ENCODE measurements at regions not wholly inside any gene's neighbourhood (a gene's known extent, or its start where the extent isn't known, plus 50 kb on each side); places are given as distances from the start of the nearest gene placed in this dataset.

DNA sequence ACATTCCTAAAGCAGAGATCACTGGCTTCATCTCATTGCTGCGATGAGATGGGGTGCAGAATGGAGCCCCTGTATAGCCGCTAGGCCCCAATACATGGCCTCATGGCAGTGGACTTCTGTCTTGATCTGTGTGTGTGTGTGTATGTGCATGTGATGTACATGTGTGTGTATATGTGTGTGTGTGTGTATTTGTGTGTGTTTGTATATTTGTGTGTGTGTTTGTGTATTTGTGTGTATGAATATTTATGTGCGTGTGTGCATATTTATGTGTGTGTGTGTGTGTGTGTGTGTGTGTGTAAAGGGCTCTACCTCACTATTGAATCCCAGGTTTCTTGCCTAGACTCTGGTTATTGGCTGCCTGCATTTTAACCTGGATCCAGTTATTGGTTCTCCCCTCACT is 958.2 kb downstream of the GRID1 start:
- TF ChIP-seq, protein P1, sequence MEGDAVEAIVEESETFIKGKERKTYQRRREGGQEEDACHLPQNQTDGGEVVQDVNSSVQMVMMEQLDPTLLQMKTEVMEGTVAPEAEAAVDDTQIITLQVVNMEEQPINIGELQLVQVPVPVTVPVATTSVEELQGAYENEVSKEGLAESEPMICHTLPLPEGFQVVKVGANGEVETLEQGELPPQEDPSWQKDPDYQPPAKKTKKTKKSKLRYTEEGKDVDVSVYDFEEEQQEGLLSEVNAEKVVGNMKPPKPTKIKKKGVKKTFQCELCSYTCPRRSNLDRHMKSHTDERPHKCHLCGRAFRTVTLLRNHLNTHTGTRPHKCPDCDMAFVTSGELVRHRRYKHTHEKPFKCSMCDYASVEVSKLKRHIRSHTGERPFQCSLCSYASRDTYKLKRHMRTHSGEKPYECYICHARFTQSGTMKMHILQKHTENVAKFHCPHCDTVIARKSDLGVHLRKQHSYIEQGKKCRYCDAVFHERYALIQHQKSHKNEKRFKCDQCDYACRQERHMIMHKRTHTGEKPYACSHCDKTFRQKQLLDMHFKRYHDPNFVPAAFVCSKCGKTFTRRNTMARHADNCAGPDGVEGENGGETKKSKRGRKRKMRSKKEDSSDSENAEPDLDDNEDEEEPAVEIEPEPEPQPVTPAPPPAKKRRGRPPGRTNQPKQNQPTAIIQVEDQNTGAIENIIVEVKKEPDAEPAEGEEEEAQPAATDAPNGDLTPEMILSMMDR (IDR thresholded peaks at IDR 0.05): no peak
- TF ChIP-seq ZFX (IDR thresholded peaks at IDR 0.05; ENCODE audit: borderline replicate concordance): no peak

Data from 22Rv1 (cell line).